NCI-H69 (cell line): ENCODE measurements at regions not wholly inside any gene's neighbourhood (a gene's known extent, or its start where the extent isn't known, plus 50 kb on each side); places are given as distances from the start of the nearest gene placed in this dataset.
"Not testable (repeated sequence)": the region's sequence is repeated elsewhere in the genome, so short reads cannot be mapped to it uniquely, and the experiment has no call there.

ENCODE experiments used
- DNase-seq: peaks from one replicate; lab custom pipeline; 2025; lab: John Stamatoyannopoulos, UW

GRCh38 chr2:144937066-144937465 lies 417.1 kb upstream of the ZEB2 start:
- no peak for DNase-seq

- DNase-seq = no peak
Measured at GRCh38 chr2:144936442-144936841, 416.5 kb upstream of the ZEB2 start.

- no peak for DNase-seq
Measured at GRCh38 chr2:144935736-144936135, 415.8 kb upstream of the ZEB2 start.

GRCh38 chr2:144935191-144935590 lies 415.3 kb upstream of the ZEB2 start:
- DNase-seq = no peak

GRCh38 chr2:144931960-144932359 lies 412.0 kb upstream of the ZEB2 start:
- no peak for DNase-seq

- DNase-seq = no peak
Measured at GRCh38 chr2:144931480-144931879, 411.6 kb upstream of the ZEB2 start.

GRCh38 chr2:144927429-144927828 lies 407.5 kb upstream of the ZEB2 start:
- no peak for DNase-seq

GRCh38 chr2:144925886-144926285 lies 406.0 kb upstream of the ZEB2 start:
- DNase-seq = no peak

- DNase-seq = no peak
Measured at GRCh38 chr2:144924827-144925226, 404.9 kb upstream of the ZEB2 start.

- no peak for DNase-seq
Measured at GRCh38 chr2:144922519-144922918, 402.6 kb upstream of the ZEB2 start.

GRCh38 chr2:144920755-144921530 lies 401.0 kb upstream of the ZEB2 start:
- DNase-seq = no peak

GRCh38 chr2:144914622-144915318 lies 394.9 kb upstream of the ZEB2 start:
- no peak for DNase-seq

- DNase-seq = no peak
Measured at GRCh38 chr2:144914113-144914512, 394.2 kb upstream of the ZEB2 start.

- no peak for DNase-seq
Measured at GRCh38 chr2:144912206-144912605, 392.3 kb upstream of the ZEB2 start.

GRCh38 chr2:144905956-144906355 lies 386.0 kb upstream of the ZEB2 start:
- no peak for DNase-seq

- DNase-seq = no peak
Measured at GRCh38 chr2:144904612-144905011, 384.7 kb upstream of the ZEB2 start.

- DNase-seq = not testable (repeated sequence)
Measured at GRCh38 chr2:144903045-144903444, 383.1 kb upstream of the ZEB2 start.

- not testable (repeated sequence) for DNase-seq
Measured at GRCh38 chr2:144901386-144901785, 381.5 kb upstream of the ZEB2 start.

- no peak for DNase-seq
Measured at GRCh38 chr2:144896341-144896740, 376.4 kb upstream of the ZEB2 start.

- DNase-seq = no peak
Measured at GRCh38 chr2:144894612-144895599, 375.0 kb upstream of the ZEB2 start.

- DNase-seq = no peak
Measured at GRCh38 chr2:144893464-144893863, 373.5 kb upstream of the ZEB2 start.

GRCh38 chr2:144890828-144891227 lies 370.9 kb upstream of the ZEB2 start:
- peak; percentile 1 for DNase-seq
